Esophagus squamous epithelium (tissue), 5 donors: ENCODE measurements at regions not wholly inside any gene's neighbourhood (a gene's known extent, or its start where the extent isn't known, plus 50 kb on each side); places are given as distances from the start of the nearest gene placed in this dataset.
"Not testable (repeated sequence)": the region's sequence is repeated elsewhere in the genome, so short reads cannot be mapped to it uniquely, and the experiment has no call there.

Experiments used
- DNase-seq: peaks from one replicate; lab custom pipeline; 2025; lab: John Stamatoyannopoulos, UW
- H3K27ac ChIP-seq, 4 donors: fragments of 200-600 bp; sonication (generic); one replicate each; pipeline ENCODE4 v1.5.1; 2016 to 2019; ENCODE audit warnings: mild to moderate bottlenecking in 1 of 4
- H3K27me3 ChIP-seq, 4 donors: fragments of 200-600 bp; sonication (generic); 1 replicate in 3 of 4; 2 replicates in 1 of 4; pipeline versions ENCODE4 v1.5.1 to v1.6.0; 2017 to 2021; ENCODE audit warnings: antibody characterized with exemption in 1 of 4
- H3K36me3 ChIP-seq, 3 donors: fragments of 200-600 bp; sonication (generic); one replicate each; pipeline ENCODE4 v1.5.1; 2016 to 2019
- H3K4me1 ChIP-seq, 3 donors: fragments of 200-600 bp; sonication (generic); one replicate each; pipeline ENCODE4 v1.5.1; 2017 to 2019
- H3K4me3 ChIP-seq, 4 donors: fragments of 200-600 bp; sonication (generic); 1 replicate in 3 of 4; 2 replicates in 1 of 4; pipeline ENCODE4 v1.5.1; 2016 to 2019; ENCODE audit warnings: mild to moderate bottlenecking in 2 of 4, moderate library complexity in 1 of 4
- H3K9me3 ChIP-seq, 3 donors: fragments of 200-600 bp; sonication (generic); one replicate each; pipeline ENCODE4 v1.5.1; 2016 to 2019
- CTCF ChIP-seq, 6 experiments: fragments of 450-650 bp in 4 of 6; fragments of 200-600 bp in 2 of 6; sonication (generic) in 2 of 6; IDR thresholded peaks; one replicate each; pipeline ENCODE4 v1.5.1; 2016 to 2019; ENCODE audit warnings: antibody characterized with exemption in 6 of 6, mild to moderate bottlenecking in 4 of 6, moderate library complexity in 4 of 6
- POLR2A ChIP-seq, 4 donors: fragments of 450-650 bp; IDR thresholded peaks; one replicate each; pipeline ENCODE4 v1.6.1; 2017; ENCODE audit warnings: antibody characterized with exemption in 4 of 4, mild to moderate bottlenecking in 4 of 4, moderate library complexity in 3 of 4
- WGBS, 2 donors: methylation state at CpG; one replicate each; pipeline ENCODE4 v1.1.5; 2018; 5-methylcytosine and 5-hydroxymethylcytosine counted together
- intact Hi-C: fragments of 100-400 bp; cut with DNase I; formaldehyde crosslinking; loops from one replicate; pipeline ENCODE4 v1.15.0; 2022
- donor health status: DM: yes; HTN: yes; CAD: no.

GRCh38 chr7:94188350-94188749 is 184.2 kb upstream of the BET1 start:
- TF ChIP-seq POLR2A (IDR thresholded peaks at IDR 0.05): no peak
- no peak for TF ChIP-seq CTCF (IDR thresholded peaks at IDR 0.05)
- no peak for DNase-seq
- Histone ChIP-seq H3K27ac (no peak overlapping the region), H3K27me3 (no peaks in the 10 kb centered on the region), H3K9me3 (no peaks in the 10 kb centered on the region), H3K36me3 (no peaks in the 10 kb centered on the region), H3K4me1 (no peaks in the 10 kb centered on the region), H3K4me3 (no peak overlapping the region)
- WGBS, 2 donors: 72 to 95% methylated on average over 2 of the region's 2 CpGs
- intact Hi-C loops: no loop called here

GRCh38 chr7:94190599-94191061 is 186.5 kb upstream of the BET1 start:
- Histone ChIP-seq H3K27ac (no peak overlapping the region), H3K36me3 (no peaks in the 10 kb centered on the region), H3K27me3 (no peaks in the 10 kb centered on the region), H3K4me3 (no peak overlapping the region), H3K9me3 (no peaks in the 10 kb centered on the region), H3K4me1 (no peaks in the 10 kb centered on the region)
- intact Hi-C loops: no loop called here
- 0% methylated on average over 1 of the region's 1 CpG for WGBS, 2 donors
- DNase-seq: no peak
- TF ChIP-seq POLR2A (IDR thresholded peaks at IDR 0.05) (no peak), CTCF (IDR thresholded peaks at IDR 0.05) (no peak)

GRCh38 chr7:94194426-94194825 is 190.3 kb upstream of the BET1 start:
- H3K36me3 ChIP-seq, H3K4me1 ChIP-seq, H3K27ac ChIP-seq, DNase-seq, intact Hi-C loops, H3K9me3 ChIP-seq, H3K27me3 ChIP-seq, H3K4me3 ChIP-seq: not testable (repeated sequence)
- 81 to 85% methylated on average over 3 of the region's 3 CpGs for WGBS, 2 donors

- intact Hi-C loops: no loop called here
- WGBS, 2 donors: 70 to 75% methylated on average over 2 of the region's 2 CpGs
- Histone ChIP-seq H3K4me3 (no peak overlapping the region), H3K36me3 (no peaks in the 10 kb centered on the region), H3K4me1 (no peaks in the 10 kb centered on the region), H3K27ac (no peak overlapping the region), H3K27me3 (no peaks in the 10 kb centered on the region), H3K9me3 (no peaks in the 10 kb centered on the region)
- TF ChIP-seq POLR2A (IDR thresholded peaks at IDR 0.05) (no peak), CTCF (IDR thresholded peaks at IDR 0.05) (no peak)
- DNase-seq: no peak
These were observed 191.0 kb upstream of the BET1 start for GRCh38 chr7:94195201-94195600.

- H3K4me3 ChIP-seq: no peak overlapping the region
- H3K36me3 ChIP-seq: no peaks in the 10 kb centered on the region
- no peak overlapping the region for H3K27ac ChIP-seq
- H3K4me1 ChIP-seq: no peaks in the 10 kb centered on the region
- H3K9me3 ChIP-seq: no peaks in the 10 kb centered on the region
- H3K27me3 ChIP-seq: no peaks in the 10 kb centered on the region
- intact Hi-C loops: no loop called here
- no peak for DNase-seq
- WGBS, 2 donors: 71 to 78% methylated on average over 1 of the region's 1 CpG
- TF ChIP-seq CTCF (IDR thresholded peaks at IDR 0.05) (no peak), POLR2A (IDR thresholded peaks at IDR 0.05) (no peak)
These were observed 191.7 kb upstream of the BET1 start for GRCh38 chr7:94195813-94196212.

GRCh38 chr7:94205529-94205928 is 189.2 kb upstream of the COL1A2 start:
- Histone ChIP-seq H3K4me3 (no peak overlapping the region), H3K27me3 (no peaks in the 10 kb centered on the region), H3K9me3 (no peaks in the 10 kb centered on the region), H3K4me1 (no peaks in the 10 kb centered on the region), H3K36me3 (no peaks in the 10 kb centered on the region), H3K27ac (no peak overlapping the region)
- intact Hi-C loops: no loop called here
- TF ChIP-seq POLR2A (IDR thresholded peaks at IDR 0.05): no peak
- TF ChIP-seq CTCF (IDR thresholded peaks at IDR 0.05): no peak
- WGBS, 2 donors: 53 to 60% methylated on average over 2 of the region's 2 CpGs
- no peak for DNase-seq
